PC-9 (cell line): ENCODE measurements at regions not wholly inside any gene's neighbourhood (a gene's known extent, or its start where the extent isn't known, plus 50 kb on each side); places are given as distances from the start of the nearest gene placed in this dataset.

Source experiments
- CTCF ChIP-seq: fragments of 200-600 bp; sonication (generic); conservative IDR thresholded peaks from 2 replicates; pipeline ENCODE4 v1.6.1; 2017; ENCODE audit warnings: mixed run types, antibody characterized with exemption, mild to moderate bottlenecking, moderate library complexity
- EZH2 ChIP-seq: fragments of 200-600 bp; sonication (generic); IDR thresholded peaks from 2 replicates; pipeline ENCODE4 v1.8.0; 2017; ENCODE audit warnings: antibody characterized with exemption, low read depth

- no peak for TF ChIP-seq EZH2
- no peak for TF ChIP-seq CTCF
These were observed 197.1 kb downstream of the MEX3B start for GRCh38 chr15:81848701-81849100.
